DND-41 (cell line): ENCODE measurements at regions not wholly inside any gene's neighbourhood (a gene's known extent, or its start where the extent isn't known, plus 50 kb on each side); places are given as distances from the start of the nearest gene placed in this dataset.

Experiments
- ATAC-seq: fragments of 200-7000 bp; cut with Tn5 transposase; 3 replicates; pipeline ENCODE4 v1.9.1; 2021; ENCODE audit warnings: low read depth; ENCODE audit not compliant: insufficient read depth
- DNase-seq: peaks from one replicate; pipeline ENCODE4 v3.0.0-alpha.2; 2020
- H2AFZ ChIP-seq: 2 replicates; pipeline ENCODE4 v1.6.0; 2012; ENCODE audit warnings: low read depth, low read length
- H3K27ac ChIP-seq: 2 replicates; pipeline ENCODE4 v1.5.1; 2012; ENCODE audit warnings: low read length, inconsistent platforms
- H3K27me3 ChIP-seq: fragments of 200-600 bp; sonication (generic); 2 replicates; pipeline ENCODE4 v1.6.0; 2012; ENCODE audit warnings: low read length, mild to moderate bottlenecking, inconsistent platforms; ENCODE audit not compliant: insufficient read depth, poor library complexity
- H3K36me3 ChIP-seq: 2 replicates; pipeline ENCODE4 v1.5.1; 2012; ENCODE audit warnings: low read length, inconsistent platforms; ENCODE audit not compliant: insufficient read depth
- H3K4me1 ChIP-seq: 2 replicates; pipeline ENCODE4 v1.5.1; 2012; ENCODE audit warnings: mild to moderate bottlenecking, low read length; ENCODE audit not compliant: insufficient read depth
- H3K4me2 ChIP-seq: 2 replicates; pipeline ENCODE4 v1.6.0; 2012; ENCODE audit warnings: mild to moderate bottlenecking, moderate library complexity, low read length, inconsistent platforms; ENCODE audit not compliant: insufficient read depth
- H3K4me3 ChIP-seq, 2 experiments: fragments of 200-600 bp in 1 of 2; shearing (Covaris generic) in 1 of 2; 2 replicates each; pipeline ENCODE4 v1.5.1; 2012 to 2016; ENCODE audit warnings: inconsistent platforms in 2 of 2, low read length in 2 of 2, mild to moderate bottlenecking in 2 of 2, low read depth in 1 of 2, moderate library complexity in 1 of 2
- H3K79me2 ChIP-seq: 2 replicates; pipeline ENCODE4 v1.6.0; 2012; ENCODE audit warnings: low read length, inconsistent platforms; ENCODE audit not compliant: insufficient read depth
- H3K9ac ChIP-seq: 2 replicates; pipeline ENCODE4 v1.6.0; 2012; ENCODE audit warnings: low read depth, mild to moderate bottlenecking, inconsistent platforms, low read length, moderate library complexity
- H3K9me3 ChIP-seq: 2 replicates; pipeline ENCODE4 v1.5.1; 2012; ENCODE audit warnings: low read length, moderate library complexity, mild to moderate bottlenecking, inconsistent platforms; ENCODE audit not compliant: insufficient read depth, severe bottlenecking
- H4K20me1 ChIP-seq: 2 replicates; pipeline ENCODE4 v1.6.0; 2012; ENCODE audit warnings: low read length; ENCODE audit not compliant: insufficient read depth
- EZH2 ChIP-seq: IDR thresholded peaks from 3 replicates; pipeline ENCODE4 v1.6.1; 2012; ENCODE audit warnings: borderline replicate concordance, low read depth, mild to moderate bottlenecking, moderate library complexity, low read length, inconsistent platforms; ENCODE audit not compliant: severe bottlenecking
- TF ChIP-seq, protein P1 (sequence below): IDR thresholded peaks from 2 replicates; pipeline ENCODE4 v1.5.1; 2012; ENCODE audit warnings: borderline replicate concordance, low read length, moderate library complexity, mild to moderate bottlenecking; ENCODE audit not compliant: poor library complexity, severe bottlenecking; ENCODE audit errors: extremely low read depth

DNA sequence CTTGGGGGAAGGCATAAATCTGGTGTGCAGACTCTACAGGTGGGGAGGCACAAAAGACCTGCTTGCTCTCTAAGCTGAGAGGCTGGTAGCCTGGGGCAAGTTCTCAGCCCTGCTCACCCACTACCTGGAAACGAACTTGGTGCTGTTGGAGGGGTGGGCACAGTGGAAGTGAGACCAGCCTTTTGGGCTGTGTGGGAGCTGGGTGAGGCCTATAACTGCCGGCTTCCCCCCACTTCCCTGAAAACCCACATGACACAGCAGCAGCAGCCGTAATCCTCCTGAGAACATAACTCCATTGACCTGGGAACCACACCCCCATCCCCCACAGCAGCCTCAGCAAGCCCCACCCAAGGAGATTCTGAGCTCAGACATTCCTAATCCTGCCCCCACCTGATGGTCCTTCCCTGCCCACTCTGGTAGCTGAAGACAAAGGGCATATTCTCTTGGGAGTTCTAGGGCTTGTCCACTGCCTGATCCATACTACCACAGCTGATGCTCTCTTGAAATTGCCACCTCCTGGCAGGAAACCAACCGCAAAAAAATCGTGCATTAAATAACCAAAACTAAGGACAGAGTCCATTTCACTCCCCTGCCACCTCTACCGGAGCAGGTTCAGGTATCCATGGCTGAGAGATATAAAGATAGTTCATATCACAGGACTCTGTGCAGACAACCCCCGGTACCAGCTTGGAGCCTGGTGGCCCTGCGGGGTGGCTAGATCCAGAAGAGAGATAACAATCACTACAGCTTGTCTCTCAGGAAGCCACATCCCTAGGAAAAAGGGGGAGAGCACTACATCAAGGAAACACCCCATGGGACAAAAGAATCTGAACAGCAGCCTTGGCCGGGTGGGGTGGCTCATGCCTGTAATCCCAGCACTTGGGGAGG, 178.1 kb downstream of the NDUFA10 start:
- H3K4me2 ChIP-seq = peak overlapping the region; percentile 37
- peaks cover 39% of the 10 kb centered on the region for H3K9me3 ChIP-seq
- peak overlapping the region in 1 of 2 experiments; percentile 19; a peak in 2 of 4 replicates for H3K4me3 ChIP-seq
- H3K9ac ChIP-seq = peak overlapping the region; percentile 47
- H3K79me2 ChIP-seq = no peaks in the 10 kb centered on the region
- H3K36me3 ChIP-seq = no peaks in the 10 kb centered on the region
- no peak for TF ChIP-seq EZH2
- TF ChIP-seq, protein P1, sequence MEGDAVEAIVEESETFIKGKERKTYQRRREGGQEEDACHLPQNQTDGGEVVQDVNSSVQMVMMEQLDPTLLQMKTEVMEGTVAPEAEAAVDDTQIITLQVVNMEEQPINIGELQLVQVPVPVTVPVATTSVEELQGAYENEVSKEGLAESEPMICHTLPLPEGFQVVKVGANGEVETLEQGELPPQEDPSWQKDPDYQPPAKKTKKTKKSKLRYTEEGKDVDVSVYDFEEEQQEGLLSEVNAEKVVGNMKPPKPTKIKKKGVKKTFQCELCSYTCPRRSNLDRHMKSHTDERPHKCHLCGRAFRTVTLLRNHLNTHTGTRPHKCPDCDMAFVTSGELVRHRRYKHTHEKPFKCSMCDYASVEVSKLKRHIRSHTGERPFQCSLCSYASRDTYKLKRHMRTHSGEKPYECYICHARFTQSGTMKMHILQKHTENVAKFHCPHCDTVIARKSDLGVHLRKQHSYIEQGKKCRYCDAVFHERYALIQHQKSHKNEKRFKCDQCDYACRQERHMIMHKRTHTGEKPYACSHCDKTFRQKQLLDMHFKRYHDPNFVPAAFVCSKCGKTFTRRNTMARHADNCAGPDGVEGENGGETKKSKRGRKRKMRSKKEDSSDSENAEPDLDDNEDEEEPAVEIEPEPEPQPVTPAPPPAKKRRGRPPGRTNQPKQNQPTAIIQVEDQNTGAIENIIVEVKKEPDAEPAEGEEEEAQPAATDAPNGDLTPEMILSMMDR = peak; percentile 3
- peak; percentile 89 for DNase-seq
- no peaks in the 10 kb centered on the region for H4K20me1 ChIP-seq
- peak overlapping the region; percentile 93 for H3K27ac ChIP-seq
- ATAC-seq = peak; percentile 87
- H2AFZ ChIP-seq = peak overlapping the region; percentile 9; the same call in 1 of the 2 replicates
- no peaks in the 10 kb centered on the region for H3K27me3 ChIP-seq
- H3K4me1 ChIP-seq = peaks cover 49% of the 10 kb centered on the region

DNA sequence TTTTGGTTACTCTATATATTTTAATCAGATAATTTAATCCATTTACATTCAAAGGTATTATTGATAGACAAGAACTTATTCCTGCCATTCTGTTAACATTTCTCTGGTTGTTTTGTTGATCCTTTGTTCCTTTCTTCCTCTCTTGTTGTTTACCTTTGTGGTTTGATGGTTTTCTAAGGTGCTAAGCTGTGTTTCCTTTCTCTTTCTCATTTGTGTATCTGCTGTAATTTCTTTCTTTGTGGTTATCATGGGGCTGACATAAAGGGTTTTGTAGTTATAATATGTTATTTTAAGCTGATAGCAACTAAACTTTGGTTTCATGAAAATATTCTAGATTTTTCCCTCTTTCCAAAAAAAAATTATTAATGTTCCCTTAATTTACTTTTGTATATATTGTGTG, 179.2 kb downstream of the NDUFA10 start:
- Histone ChIP-seq H3K36me3 (no peaks in the 10 kb centered on the region), H2AFZ (no peak overlapping the region), H3K4me2 (peak overlapping the region; percentile 37), H4K20me1 (no peaks in the 10 kb centered on the region), H3K4me1 (peaks cover 49% of the 10 kb centered on the region), H3K9ac (peak overlapping the region; percentile 47), H3K27me3 (no peaks in the 10 kb centered on the region), H3K27ac (peak overlapping the region; percentile 93), H3K9me3 (peaks cover 34% of the 10 kb centered on the region), H3K4me3 (no peak overlapping the region; a peak in 1 of 4 replicates), H3K79me2 (no peaks in the 10 kb centered on the region)
- no peak for TF ChIP-seq EZH2
- TF ChIP-seq, protein P1 = no peak
- DNase-seq (no peak), ATAC-seq (peak; percentile 59)

DNA sequence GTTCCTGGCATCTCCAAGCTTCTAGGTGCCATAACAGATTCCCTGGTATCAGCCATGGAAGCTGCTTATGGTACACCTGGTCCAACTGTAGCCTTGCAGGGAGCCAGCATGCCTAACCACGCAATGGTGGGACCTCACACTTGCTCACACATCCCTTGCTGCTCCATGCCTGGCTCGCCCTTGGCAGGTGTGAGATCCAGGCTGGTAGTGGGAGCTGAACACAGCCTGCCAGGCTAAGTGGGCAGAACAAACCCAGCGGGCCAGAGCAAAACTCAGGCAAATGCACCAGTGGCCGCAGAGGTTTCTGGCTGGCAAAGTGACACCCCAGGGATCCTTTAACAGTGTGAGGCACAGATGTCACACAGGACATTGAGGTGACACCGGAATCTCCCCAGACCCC, 185.8 kb downstream of the NDUFA10 start:
- Histone ChIP-seq H3K36me3 (no peaks in the 10 kb centered on the region), H3K4me2 (no peak overlapping the region), H3K27me3 (no peaks in the 10 kb centered on the region), H3K9me3 (peaks cover 21% of the 10 kb centered on the region), H3K4me3 (no peak overlapping the region; a peak in 1 of 4 replicates), H3K9ac (no peak overlapping the region), H3K4me1 (peaks cover 10% of the 10 kb centered on the region), H2AFZ (no peak overlapping the region), H3K27ac (peak overlapping the region; percentile 68), H3K79me2 (no peaks in the 10 kb centered on the region), H4K20me1 (no peaks in the 10 kb centered on the region)
- ATAC-seq (peak; percentile 86), DNase-seq (peak; percentile 45)
- TF ChIP-seq, protein P1 = no peak
- TF ChIP-seq EZH2 = no peak
